ENCODE measurements at regions not wholly inside any gene's neighbourhood (a gene's known extent, or its start where the extent isn't known, plus 50 kb on each side); places are given as distances from the start of the nearest gene placed in this dataset.

- no peak for TF ChIP-seq EP300 (conservative IDR thresholded peaks at IDR 0.05; ENCODE audit: poor library complexity, severe bottlenecking)
- no peak for TF ChIP-seq CTCF (IDR thresholded peaks at IDR 0.05; ENCODE audit: poor library complexity, severe bottlenecking)
- no peak for TF ChIP-seq REST (IDR thresholded peaks at IDR 0.05; ENCODE audit: borderline replicate concordance)
- no peak for TF ChIP-seq EZH2 (IDR thresholded peaks at IDR 0.05; ENCODE audit: borderline replicate concordance, insufficient read depth, low read length, poor library complexity, severe bottlenecking)
- TF ChIP-seq RAD21 (conservative IDR thresholded peaks at IDR 0.05), result no peak
- TF ChIP-seq POLR2AphosphoS5 (IDR thresholded peaks at IDR 0.05), result no peak
- TF ChIP-seq TAF1 (IDR thresholded peaks at IDR 0.05; ENCODE audit: low read depth), result no peak
- no peak for TF ChIP-seq SMC3 (conservative IDR thresholded peaks at IDR 0.05; ENCODE audit: poor library complexity)
Observed at GRCh38 chr13:73937441-73937840, 196.8 kb downstream of the KLF12 start.

All from neural cell (in vitro differentiated cells).